GM10248 (cell line): ENCODE measurements at regions not wholly inside any gene's neighbourhood (a gene's known extent, or its start where the extent isn't known, plus 50 kb on each side); places are given as distances from the start of the nearest gene placed in this dataset.

Experiments
- CTCF ChIA-PET: fragments of 300-600 bp; sonication (Branson Sonifier 250); formaldehyde crosslinking; extraction: SDS; loops from one replicate; lab custom pipeline; 2021; ENCODE audit warnings: antibody characterized with exemption; lab: Yijun Ruan, JAX
- POLR2A ChIA-PET: fragments of 350-650 bp; sonication (Branson Sonifier 250); formaldehyde crosslinking; extraction: SDS; loops from one replicate; lab custom pipeline; 2020; ENCODE audit warnings: antibody characterized with exemption; lab: Yijun Ruan, JAX
- DNase-seq: peaks from one replicate; pipeline ENCODE4 v3.0.0; 2012; ENCODE audit errors: extremely low spot score
- CTCF ChIP-seq: IDR thresholded peaks from 2 replicates; pipeline ENCODE4 v1.5.1; 2012; ENCODE audit warnings: mild to moderate bottlenecking, low read depth; ENCODE audit errors: extremely low read depth, missing control alignments, control extremely low read depth

- DNase-seq = no peak
- TF ChIP-seq CTCF = no peak
- POLR2A ChIA-PET = no interaction called here
- CTCF ChIA-PET = no interaction called here
Measured at GRCh38 chr5:8209500-8209899, 340.6 kb downstream of the MTRR start.

DNA sequence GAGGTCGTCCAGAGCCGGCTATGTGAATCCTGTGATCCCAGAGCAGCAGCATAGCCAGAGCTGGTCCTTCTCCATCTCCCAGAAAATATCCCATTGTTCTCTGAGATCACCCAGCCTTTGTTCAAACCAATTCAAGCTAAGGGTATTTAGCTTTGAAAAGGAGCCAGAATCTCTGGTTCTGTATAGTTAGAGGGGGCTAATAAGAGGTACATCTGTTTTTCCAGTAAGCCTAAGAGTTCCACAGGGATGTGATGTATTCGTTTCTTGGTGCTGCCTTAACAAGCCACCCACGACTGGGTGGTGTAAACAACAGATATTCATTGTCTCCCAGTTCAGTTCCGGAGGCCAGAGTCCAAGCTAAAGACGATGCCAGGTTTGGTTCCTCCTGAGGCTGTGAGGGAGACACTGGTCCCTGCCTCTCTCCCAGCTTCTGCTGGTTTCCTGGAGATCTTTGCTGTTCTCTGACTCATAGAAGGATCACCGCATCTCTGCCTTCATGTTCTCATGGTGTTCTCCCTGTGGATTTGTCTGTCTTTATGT lies 344.8 kb downstream of the MTRR start:
- DNase-seq = no peak
- CTCF ChIA-PET = interaction anchor here (1.7 kb wide), 1 partner anchor 30 kb away, joined by 5 read pairs; no protein-coding TSS in a partner anchor
- TF ChIP-seq CTCF = no peak
- POLR2A ChIA-PET = no interaction called here

DNA sequence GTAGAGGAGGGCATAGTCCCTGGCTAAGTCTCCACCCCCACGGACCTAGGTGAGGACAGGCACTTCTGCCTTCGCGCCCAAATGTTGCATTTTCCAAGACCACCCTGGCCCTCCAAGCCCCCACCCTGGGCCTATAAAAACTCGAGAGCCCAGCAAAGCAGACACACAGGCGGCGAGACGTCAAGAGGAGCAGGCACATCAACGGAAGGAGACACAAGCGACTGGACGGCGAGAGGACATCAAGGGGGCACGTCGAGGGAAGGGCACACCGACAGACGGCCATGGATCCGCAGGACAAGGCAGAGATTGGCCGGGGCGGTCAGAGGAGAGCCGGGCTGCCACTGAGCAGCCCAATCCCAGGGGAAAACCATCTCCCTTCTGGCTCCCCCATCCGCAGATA lies 348.0 kb downstream of the MTRR start:
- DNase-seq = no peak
- ChIA-PET POLR2A (no interaction called here), CTCF (interaction anchor here (0.7 kb wide), 1 partner anchor 10 kb away, joined by 3 read pairs; no protein-coding TSS in a partner anchor)
- TF ChIP-seq CTCF = no peak

- no peak for TF ChIP-seq CTCF
- POLR2A ChIA-PET = no interaction called here
- CTCF ChIA-PET = interaction anchor here (1.2 kb wide), 1 partner anchor 9 kb away, joined by 3 read pairs; no protein-coding TSS in a partner anchor
- no peak for DNase-seq
Measured at GRCh38 chr5:8226148-8226547, 357.2 kb downstream of the MTRR start.

- TF ChIP-seq CTCF = no peak
- POLR2A ChIA-PET = no interaction called here
- DNase-seq = no peak
- CTCF ChIA-PET = interaction anchor here (1.2 kb wide), 1 partner anchor 10 kb away, joined by 3 read pairs; no protein-coding TSS in a partner anchor
Measured at GRCh38 chr5:8227112-8227511, 358.2 kb downstream of the MTRR start.

DNA sequence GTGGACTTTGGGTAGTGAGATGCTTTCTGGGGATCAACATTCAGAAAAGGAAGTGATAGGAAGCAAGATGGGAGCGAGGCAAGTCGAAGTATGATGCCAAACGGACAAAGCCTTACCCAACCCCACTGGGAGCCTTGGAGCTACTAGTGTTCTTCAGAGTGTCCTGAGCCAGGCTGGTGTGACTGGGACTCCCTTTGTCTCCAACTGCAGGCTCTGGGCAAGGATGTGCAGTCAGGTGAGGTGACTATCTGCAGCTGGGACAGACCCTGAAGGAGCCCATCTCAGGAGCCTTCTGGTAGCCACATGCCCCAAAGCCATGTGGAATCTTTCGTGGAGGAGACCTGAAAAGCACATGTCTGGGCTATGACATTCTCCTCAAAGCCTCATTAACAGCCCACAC lies 360.6 kb downstream of the MTRR start:
- ChIA-PET POLR2A (no interaction called here), CTCF (no interaction called here)
- no peak for TF ChIP-seq CTCF
- no peak for DNase-seq
